H1 (cell line): ENCODE measurements at regions not wholly inside any gene's neighbourhood (a gene's known extent, or its start where the extent isn't known, plus 50 kb on each side); places are given as distances from the start of the nearest gene placed in this dataset.

ENCODE experiments used
- ZNF274 ChIP-seq: IDR thresholded peaks from 2 replicates; pipeline ENCODE4 v1.7.0; 2012; ENCODE audit warnings: low read length, borderline replicate concordance; ENCODE audit errors: extremely low read depth
- TF ChIP-seq, protein P1 (sequence below): fragments of 300-600 bp; sonication (generic); IDR thresholded peaks from 2 replicates; pipeline ENCODE4 v1.7.1; 2012; ENCODE audit warnings: low read length, moderate library complexity, mild to moderate bottlenecking, inconsistent platforms; ENCODE audit not compliant: insufficient replicate concordance

DNA sequence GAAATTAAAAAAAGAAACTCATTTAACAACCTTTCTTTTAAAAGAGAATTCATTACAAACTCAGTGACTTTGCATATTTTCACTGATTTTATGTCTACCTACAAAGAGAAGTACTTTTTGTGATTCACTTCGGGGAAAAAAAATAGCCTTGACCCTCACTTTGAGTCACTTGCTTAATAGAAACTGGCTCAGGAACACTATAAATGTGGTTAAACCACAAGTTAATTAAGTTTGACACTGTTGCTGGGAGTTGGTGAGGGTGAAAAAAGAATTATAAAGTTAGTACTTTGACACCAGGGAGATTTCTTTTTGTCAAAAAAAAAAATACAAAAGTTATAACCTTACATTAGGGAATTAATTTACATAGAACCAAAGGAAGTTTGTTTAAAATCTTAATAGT, 810.9 kb downstream of the NR2F2 start (continued):
- TF ChIP-seq, protein P1, sequence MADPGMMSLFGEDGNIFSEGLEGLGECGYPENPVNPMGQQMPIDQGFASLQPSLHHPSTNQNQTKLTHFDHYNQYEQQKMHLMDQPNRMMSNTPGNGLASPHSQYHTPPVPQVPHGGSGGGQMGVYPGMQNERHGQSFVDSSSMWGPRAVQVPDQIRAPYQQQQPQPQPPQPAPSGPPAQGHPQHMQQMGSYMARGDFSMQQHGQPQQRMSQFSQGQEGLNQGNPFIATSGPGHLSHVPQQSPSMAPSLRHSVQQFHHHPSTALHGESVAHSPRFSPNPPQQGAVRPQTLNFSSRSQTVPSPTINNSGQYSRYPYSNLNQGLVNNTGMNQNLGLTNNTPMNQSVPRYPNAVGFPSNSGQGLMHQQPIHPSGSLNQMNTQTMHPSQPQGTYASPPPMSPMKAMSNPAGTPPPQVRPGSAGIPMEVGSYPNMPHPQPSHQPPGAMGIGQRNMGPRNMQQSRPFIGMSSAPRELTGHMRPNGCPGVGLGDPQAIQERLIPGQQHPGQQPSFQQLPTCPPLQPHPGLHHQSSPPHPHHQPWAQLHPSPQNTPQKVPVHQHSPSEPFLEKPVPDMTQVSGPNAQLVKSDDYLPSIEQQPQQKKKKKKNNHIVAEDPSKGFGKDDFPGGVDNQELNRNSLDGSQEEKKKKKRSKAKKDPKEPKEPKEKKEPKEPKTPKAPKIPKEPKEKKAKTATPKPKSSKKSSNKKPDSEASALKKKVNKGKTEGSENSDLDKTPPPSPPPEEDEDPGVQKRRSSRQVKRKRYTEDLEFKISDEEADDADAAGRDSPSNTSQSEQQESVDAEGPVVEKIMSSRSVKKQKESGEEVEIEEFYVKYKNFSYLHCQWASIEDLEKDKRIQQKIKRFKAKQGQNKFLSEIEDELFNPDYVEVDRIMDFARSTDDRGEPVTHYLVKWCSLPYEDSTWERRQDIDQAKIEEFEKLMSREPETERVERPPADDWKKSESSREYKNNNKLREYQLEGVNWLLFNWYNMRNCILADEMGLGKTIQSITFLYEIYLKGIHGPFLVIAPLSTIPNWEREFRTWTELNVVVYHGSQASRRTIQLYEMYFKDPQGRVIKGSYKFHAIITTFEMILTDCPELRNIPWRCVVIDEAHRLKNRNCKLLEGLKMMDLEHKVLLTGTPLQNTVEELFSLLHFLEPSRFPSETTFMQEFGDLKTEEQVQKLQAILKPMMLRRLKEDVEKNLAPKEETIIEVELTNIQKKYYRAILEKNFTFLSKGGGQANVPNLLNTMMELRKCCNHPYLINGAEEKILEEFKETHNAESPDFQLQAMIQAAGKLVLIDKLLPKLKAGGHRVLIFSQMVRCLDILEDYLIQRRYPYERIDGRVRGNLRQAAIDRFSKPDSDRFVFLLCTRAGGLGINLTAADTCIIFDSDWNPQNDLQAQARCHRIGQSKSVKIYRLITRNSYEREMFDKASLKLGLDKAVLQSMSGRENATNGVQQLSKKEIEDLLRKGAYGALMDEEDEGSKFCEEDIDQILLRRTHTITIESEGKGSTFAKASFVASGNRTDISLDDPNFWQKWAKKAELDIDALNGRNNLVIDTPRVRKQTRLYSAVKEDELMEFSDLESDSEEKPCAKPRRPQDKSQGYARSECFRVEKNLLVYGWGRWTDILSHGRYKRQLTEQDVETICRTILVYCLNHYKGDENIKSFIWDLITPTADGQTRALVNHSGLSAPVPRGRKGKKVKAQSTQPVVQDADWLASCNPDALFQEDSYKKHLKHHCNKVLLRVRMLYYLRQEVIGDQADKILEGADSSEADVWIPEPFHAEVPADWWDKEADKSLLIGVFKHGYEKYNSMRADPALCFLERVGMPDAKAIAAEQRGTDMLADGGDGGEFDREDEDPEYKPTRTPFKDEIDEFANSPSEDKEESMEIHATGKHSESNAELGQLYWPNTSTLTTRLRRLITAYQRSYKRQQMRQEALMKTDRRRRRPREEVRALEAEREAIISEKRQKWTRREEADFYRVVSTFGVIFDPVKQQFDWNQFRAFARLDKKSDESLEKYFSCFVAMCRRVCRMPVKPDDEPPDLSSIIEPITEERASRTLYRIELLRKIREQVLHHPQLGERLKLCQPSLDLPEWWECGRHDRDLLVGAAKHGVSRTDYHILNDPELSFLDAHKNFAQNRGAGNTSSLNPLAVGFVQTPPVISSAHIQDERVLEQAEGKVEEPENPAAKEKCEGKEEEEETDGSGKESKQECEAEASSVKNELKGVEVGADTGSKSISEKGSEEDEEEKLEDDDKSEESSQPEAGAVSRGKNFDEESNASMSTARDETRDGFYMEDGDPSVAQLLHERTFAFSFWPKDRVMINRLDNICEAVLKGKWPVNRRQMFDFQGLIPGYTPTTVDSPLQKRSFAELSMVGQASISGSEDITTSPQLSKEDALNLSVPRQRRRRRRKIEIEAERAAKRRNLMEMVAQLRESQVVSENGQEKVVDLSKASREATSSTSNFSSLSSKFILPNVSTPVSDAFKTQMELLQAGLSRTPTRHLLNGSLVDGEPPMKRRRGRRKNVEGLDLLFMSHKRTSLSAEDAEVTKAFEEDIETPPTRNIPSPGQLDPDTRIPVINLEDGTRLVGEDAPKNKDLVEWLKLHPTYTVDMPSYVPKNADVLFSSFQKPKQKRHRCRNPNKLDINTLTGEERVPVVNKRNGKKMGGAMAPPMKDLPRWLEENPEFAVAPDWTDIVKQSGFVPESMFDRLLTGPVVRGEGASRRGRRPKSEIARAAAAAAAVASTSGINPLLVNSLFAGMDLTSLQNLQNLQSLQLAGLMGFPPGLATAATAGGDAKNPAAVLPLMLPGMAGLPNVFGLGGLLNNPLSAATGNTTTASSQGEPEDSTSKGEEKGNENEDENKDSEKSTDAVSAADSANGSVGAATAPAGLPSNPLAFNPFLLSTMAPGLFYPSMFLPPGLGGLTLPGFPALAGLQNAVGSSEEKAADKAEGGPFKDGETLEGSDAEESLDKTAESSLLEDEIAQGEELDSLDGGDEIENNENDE, result no peak
- no peak for TF ChIP-seq ZNF274
